SU-DHL-6 (cell line): ENCODE measurements at regions not wholly inside any gene's neighbourhood (a gene's known extent, or its start where the extent isn't known, plus 50 kb on each side); places are given as distances from the start of the nearest gene placed in this dataset.

ENCODE experiments used
- H2AFZ ChIP-seq: fragments of 200-600 bp; sonication (generic); 2 replicates; pipeline ENCODE4 v1.6.1; 2014; ENCODE audit warnings: low read depth, mild to moderate bottlenecking, moderate library complexity, mixed read lengths, antibody characterized with exemption, low read length; ENCODE audit not compliant: severe bottlenecking
- H3F3A ChIP-seq: fragments of 200-600 bp; shearing (Covaris generic); 2 replicates; pipeline ENCODE4 v1.6.0; 2016; ENCODE audit warnings: antibody characterized with exemption, mild to moderate bottlenecking; ENCODE audit not compliant: insufficient read depth
- H3K27ac ChIP-seq: fragments of 200-600 bp; sonication (generic); 2 replicates; pipeline ENCODE4 v1.5.1; 2016; ENCODE audit warnings: low read depth, mild to moderate bottlenecking, low read length, moderate library complexity, mixed read lengths
- H3K27me3 ChIP-seq: fragments of 200-600 bp; sonication (generic), shearing (Covaris generic); 2 replicates; pipeline ENCODE4 v1.6.0; 2014; ENCODE audit warnings: mild to moderate bottlenecking, low read length
- H3K36me3 ChIP-seq: fragments of 200-600 bp; sonication (generic); 2 replicates; pipeline ENCODE4 v1.6.1; 2014; ENCODE audit warnings: mild to moderate bottlenecking, low read length, mixed read lengths
- H3K4me2 ChIP-seq: fragments of 300-600, 200-600 bp; shearing (Covaris generic), sonication (generic); 2 replicates; pipeline ENCODE4 v1.6.0; 2014; ENCODE audit warnings: low read length, low read depth, mild to moderate bottlenecking; ENCODE audit not compliant: poor library complexity, severe bottlenecking
- H3K4me3 ChIP-seq: fragments of 200-600 bp; sonication (generic); 2 replicates; pipeline ENCODE4 v1.5.1; 2014; ENCODE audit warnings: antibody characterized with exemption, low read length, mild to moderate bottlenecking, mixed read lengths; ENCODE audit not compliant: insufficient read depth, poor library complexity, severe bottlenecking
- H3K79me2 ChIP-seq: fragments of 200-600 bp; sonication (generic); 2 replicates; pipeline ENCODE4 v1.6.1; 2014; ENCODE audit warnings: mild to moderate bottlenecking, low read length, moderate library complexity; ENCODE audit not compliant: insufficient read depth
- H3K9ac ChIP-seq: fragments of 200-600 bp; sonication (generic); 2 replicates; pipeline ENCODE4 v1.7.0; 2014; ENCODE audit warnings: mild to moderate bottlenecking, low read length
- H3K9me2 ChIP-seq: fragments of 200-600 bp; sonication (generic); replicated peaks from 2 replicates; pipeline ENCODE4 v1.6.1; 2014; ENCODE audit warnings: low read length; ENCODE audit not compliant: insufficient read depth
- H3K9me3 ChIP-seq: fragments of 200-600 bp; sonication (generic); 2 replicates; pipeline ENCODE4 v1.6.1; 2014; ENCODE audit warnings: low read length, mixed read lengths; ENCODE audit not compliant: insufficient read depth
- H4K20me1 ChIP-seq: fragments of 200-600 bp; sonication (generic); 2 replicates; pipeline ENCODE4 v1.6.1; 2014; ENCODE audit warnings: low read depth, mild to moderate bottlenecking, antibody characterized with exemption, low read length, moderate library complexity, mixed read lengths
- CTCF ChIP-seq: fragments of 200-600 bp; sonication (generic); IDR thresholded peaks from one replicate; pipeline ENCODE4 v1.5.1; 2017; ENCODE audit warnings: antibody characterized with exemption, mild to moderate bottlenecking, low read length, moderate library complexity; ENCODE audit not compliant: insufficient read depth, poor library complexity, severe bottlenecking
- EZH2phosphoT487 ChIP-seq: fragments of 200-600 bp; sonication (generic), shearing (Covaris generic); conservative IDR thresholded peaks from 2 replicates; pipeline ENCODE4 v1.6.1; 2018; ENCODE audit warnings: mild to moderate bottlenecking, antibody characterized with exemption, low read length, moderate library complexity, mixed read lengths

GRCh38 chr5:124972703-124973102, 226.3 kb upstream of the ZNF608 start:
- no peaks in the 10 kb centered on the region for H3K9me3 ChIP-seq
- no peaks in the 10 kb centered on the region for H4K20me1 ChIP-seq
- H3K36me3 ChIP-seq: no peaks in the 10 kb centered on the region
- no peak overlapping the region for H3K4me2 ChIP-seq
- no peak overlapping the region for H3K9ac ChIP-seq
- peaks cover 6% of the 10 kb centered on the region; the same call in 1 of the 2 replicates for H3F3A ChIP-seq
- no peaks in the 10 kb centered on the region for H3K9me2 ChIP-seq
- H3K79me2 ChIP-seq: no peaks in the 10 kb centered on the region
- no peak overlapping the region for H3K27ac ChIP-seq
- H3K27me3 ChIP-seq: no peaks in the 10 kb centered on the region
- TF ChIP-seq EZH2phosphoT487 (no peak), CTCF (no peak)
- H3K4me3 ChIP-seq: no peak overlapping the region
- no peak overlapping the region for H2AFZ ChIP-seq

GRCh38 chr5:124973661-124974060, 227.2 kb upstream of the ZNF608 start:
- Histone ChIP-seq H3K4me2 (peak overlapping the region; percentile 35), H3K27ac (peak overlapping the region; percentile 66), H3K36me3 (no peaks in the 10 kb centered on the region)

GRCh38 chr5:124976086-124976485, 229.6 kb upstream of the ZNF608 start:
- no peak overlapping the region for H3K4me2 ChIP-seq
- H3F3A ChIP-seq: peaks cover 28% of the 10 kb centered on the region
- no peaks in the 10 kb centered on the region for H3K79me2 ChIP-seq
- no peak for TF ChIP-seq EZH2phosphoT487
- TF ChIP-seq CTCF: no peak
- H3K9ac ChIP-seq: no peak overlapping the region
- H2AFZ ChIP-seq: no peak overlapping the region
- no peak overlapping the region for H3K4me3 ChIP-seq
- no peaks in the 10 kb centered on the region for H3K9me3 ChIP-seq
- H3K27me3 ChIP-seq: no peaks in the 10 kb centered on the region
- H3K9me2 ChIP-seq: no peaks in the 10 kb centered on the region
- H3K27ac ChIP-seq: no peak overlapping the region
- H3K36me3 ChIP-seq: no peaks in the 10 kb centered on the region
- no peaks in the 10 kb centered on the region for H4K20me1 ChIP-seq

More at GRCh38 chr5:124973661-124974060, 227.2 kb upstream of the ZNF608 start:
- H3K4me3 ChIP-seq: no peak overlapping the region
- H3K9ac ChIP-seq: peak overlapping the region; percentile 28
- no peaks in the 10 kb centered on the region for H4K20me1 ChIP-seq
- H3K27me3 ChIP-seq: no peaks in the 10 kb centered on the region
- TF ChIP-seq CTCF: no peak
- TF ChIP-seq EZH2phosphoT487: no peak
- H2AFZ ChIP-seq: peak overlapping the region; percentile 71
- no peaks in the 10 kb centered on the region for H3K79me2 ChIP-seq
- peaks cover 11% of the 10 kb centered on the region; the same call in 1 of the 2 replicates for H3F3A ChIP-seq
- H3K9me3 ChIP-seq: no peaks in the 10 kb centered on the region
- no peaks in the 10 kb centered on the region for H3K9me2 ChIP-seq

- H3K79me2 ChIP-seq: no peaks in the 10 kb centered on the region
- H3K4me2 ChIP-seq: peak overlapping the region; percentile 84
- H3K4me3 ChIP-seq: no peak overlapping the region
- peak overlapping the region; percentile 60 for H3K9ac ChIP-seq
- H3K27me3 ChIP-seq: no peaks in the 10 kb centered on the region
- H4K20me1 ChIP-seq: no peaks in the 10 kb centered on the region
- no peaks in the 10 kb centered on the region for H3K36me3 ChIP-seq
- peaks cover 33% of the 10 kb centered on the region for H3F3A ChIP-seq
- H3K9me3 ChIP-seq: no peaks in the 10 kb centered on the region
- TF ChIP-seq EZH2phosphoT487 (no peak), CTCF (no peak)
- peak overlapping the region; percentile 68 for H2AFZ ChIP-seq
- H3K9me2 ChIP-seq: no peaks in the 10 kb centered on the region
- H3K27ac ChIP-seq: peak overlapping the region; percentile 98
Measured at GRCh38 chr5:124979251-124979650, 232.8 kb upstream of the ZNF608 start.
